LHCN-M2 (cell line): ENCODE measurements at regions not wholly inside any gene's neighbourhood (a gene's known extent, or its start where the extent isn't known, plus 50 kb on each side); places are given as distances from the start of the nearest gene placed in this dataset.

Experiments
- DNase-seq: peaks from one replicate; pipeline ENCODE4 v3.0.0-alpha.2; 2012; ENCODE audit warnings: low read depth

GRCh38 chr3:24595796-24596195 lies 101.1 kb upstream of the THRB start:
- peak; percentile 42 for DNase-seq

- DNase-seq, result no peak
These were observed 102.0 kb upstream of the THRB start for GRCh38 chr3:24596626-24597025.

- peak; percentile 49 for DNase-seq
These were observed 104.2 kb upstream of the THRB start for GRCh38 chr3:24598695-24599470.

GRCh38 chr3:24601066-24601939 lies 106.7 kb upstream of the THRB start:
- DNase-seq, result no peak

GRCh38 chr3:24604215-24604614 lies 109.6 kb upstream of the THRB start:
- DNase-seq, result no peak

- DNase-seq, result no peak
These were observed 110.9 kb upstream of the THRB start for GRCh38 chr3:24605511-24606028.

GRCh38 chr3:24607281-24607680 lies 112.6 kb upstream of the THRB start:
- no peak for DNase-seq

- DNase-seq, result peak; percentile 38
These were observed 114.2 kb upstream of the THRB start for GRCh38 chr3:24608701-24609390.

- DNase-seq, result no peak
These were observed 119.7 kb upstream of the THRB start for GRCh38 chr3:24614359-24614758.

- DNase-seq, result no peak
These were observed 120.5 kb upstream of the THRB start for GRCh38 chr3:24615177-24615576.

- DNase-seq, result no peak
These were observed 121.6 kb upstream of the THRB start for GRCh38 chr3:24616110-24616829.

- DNase-seq, result no peak
These were observed 127.5 kb upstream of the THRB start for GRCh38 chr3:24622138-24622537.

- no peak for DNase-seq
These were observed 128.1 kb upstream of the THRB start for GRCh38 chr3:24622696-24623225.

- DNase-seq, result no peak
These were observed 129.0 kb upstream of the THRB start for GRCh38 chr3:24623657-24624056.

GRCh38 chr3:24624938-24625681 lies 130.5 kb upstream of the THRB start:
- DNase-seq, result no peak

GRCh38 chr3:24628523-24629258 lies 134.0 kb upstream of the THRB start:
- DNase-seq, result peak; percentile 21

- DNase-seq, result no peak
These were observed 136.8 kb upstream of the THRB start for GRCh38 chr3:24631481-24631880.

GRCh38 chr3:24639061-24639460 lies 144.4 kb upstream of the THRB start:
- DNase-seq, result no peak

GRCh38 chr3:24639481-24640329 lies 145.1 kb upstream of the THRB start:
- DNase-seq, result no peak
